ENCODE measurements at regions not wholly inside any gene's neighbourhood (a gene's known extent, or its start where the extent isn't known, plus 50 kb on each side); places are given as distances from the start of the nearest gene placed in this dataset.

GRCh38 chr2:88838165-88838635, 146.7 kb downstream of the RPIA start:
- no peak overlapping the region for H3K4me3 ChIP-seq (ENCODE audit: low read length)
- no peak for TF ChIP-seq CTCF (IDR thresholded peaks at IDR 0.05; ENCODE audit: insufficient read depth, low read depth, low read length, missing control alignments)
- no peak for DNase-seq (ENCODE audit: low read depth)

GRCh38 chr2:88841224-88841929, 149.9 kb downstream of the RPIA start:
- no peak overlapping the region for H3K4me3 ChIP-seq (ENCODE audit: low read length)
- no peak for TF ChIP-seq CTCF (IDR thresholded peaks at IDR 0.05; ENCODE audit: insufficient read depth, low read depth, low read length, missing control alignments)
- no peak for DNase-seq (ENCODE audit: low read depth)

GRCh38 chr2:88842656-88843460, 151.4 kb downstream of the RPIA start:
- H3K4me3 ChIP-seq (ENCODE audit: low read length) = no peak overlapping the region
- no peak for DNase-seq (ENCODE audit: low read depth)
- TF ChIP-seq CTCF (IDR thresholded peaks at IDR 0.05; ENCODE audit: insufficient read depth, low read depth, low read length, missing control alignments) = no peak

GRCh38 chr2:88843651-88844050, 152.2 kb downstream of the RPIA start:
- no peak for TF ChIP-seq CTCF (IDR thresholded peaks at IDR 0.05; ENCODE audit: insufficient read depth, low read depth, low read length, missing control alignments)
- no peak for DNase-seq (ENCODE audit: low read depth)
- no peak overlapping the region for H3K4me3 ChIP-seq (ENCODE audit: low read length)

- H3K4me3 ChIP-seq (ENCODE audit: low read length) = no peak overlapping the region
- no peak for TF ChIP-seq CTCF (IDR thresholded peaks at IDR 0.05; ENCODE audit: insufficient read depth, low read depth, low read length, missing control alignments)
- DNase-seq (ENCODE audit: low read depth) = no peak
These were observed 153.5 kb downstream of the RPIA start for GRCh38 chr2:88844960-88845359.

- no peak for DNase-seq (ENCODE audit: low read depth)
- TF ChIP-seq CTCF (IDR thresholded peaks at IDR 0.05; ENCODE audit: insufficient read depth, low read depth, low read length, missing control alignments) = no peak
- no peak overlapping the region for H3K4me3 ChIP-seq (ENCODE audit: low read length)
These were observed 154.5 kb downstream of the RPIA start for GRCh38 chr2:88845772-88846661.
